Inferior parietal cortex (tissue), 1 donor: ENCODE measurements at regions not wholly inside any gene's neighbourhood (a gene's known extent, or its start where the extent isn't known, plus 50 kb on each side); places are given as distances from the start of the nearest gene placed in this dataset.

ENCODE experiments used
- DNase-seq: peaks from one replicate; pipeline ENCODE4 v3.0.0-alpha.2; 2016; ENCODE audit errors: extremely low spot score

GRCh38 chr2:150903055-150903454 lies 358.6 kb downstream of the RBM43 start:
- no peak for DNase-seq

GRCh38 chr2:150900913-150901312 lies 360.8 kb downstream of the RBM43 start:
- no peak for DNase-seq

- no peak for DNase-seq
Observed at GRCh38 chr2:150895968-150896367, 365.7 kb downstream of the RBM43 start.

- DNase-seq, result no peak
Observed at GRCh38 chr2:150889141-150889540, 372.5 kb downstream of the RBM43 start.

GRCh38 chr2:150888337-150888736 lies 373.3 kb downstream of the RBM43 start:
- no peak for DNase-seq

GRCh38 chr2:150887926-150888325 lies 373.7 kb downstream of the RBM43 start:
- DNase-seq, result no peak

- DNase-seq, result no peak
Observed at GRCh38 chr2:150885774-150886386, 375.8 kb downstream of the RBM43 start.

- DNase-seq, result no peak
Observed at GRCh38 chr2:150885236-150885635, 376.4 kb downstream of the RBM43 start.

- no peak for DNase-seq
Observed at GRCh38 chr2:150883613-150883895, 378.1 kb downstream of the RBM43 start.

- DNase-seq, result no peak
Observed at GRCh38 chr2:150882751-150883612, 378.7 kb downstream of the RBM43 start.

- no peak for DNase-seq
Observed at GRCh38 chr2:150880986-150881385, 380.7 kb downstream of the RBM43 start.

- no peak for DNase-seq
Observed at GRCh38 chr2:150878356-150878755, 383.3 kb downstream of the RBM43 start.

GRCh38 chr2:150876251-150876950 lies 385.3 kb downstream of the RBM43 start:
- no peak for DNase-seq

GRCh38 chr2:150873396-150873772 lies 385.9 kb upstream of the RND3 start:
- no peak for DNase-seq

GRCh38 chr2:150872756-150873395 lies 385.4 kb upstream of the RND3 start:
- DNase-seq, result no peak

GRCh38 chr2:150866431-150866830 lies 379.0 kb upstream of the RND3 start:
- no peak for DNase-seq

- no peak for DNase-seq
Observed at GRCh38 chr2:150863691-150864090, 376.2 kb upstream of the RND3 start.

- DNase-seq, result no peak
Observed at GRCh38 chr2:150860301-150860700, 372.8 kb upstream of the RND3 start.

- DNase-seq, result no peak
Observed at GRCh38 chr2:150859877-150860276, 372.4 kb upstream of the RND3 start.

GRCh38 chr2:150859162-150859561 lies 371.7 kb upstream of the RND3 start:
- DNase-seq, result no peak

- no peak for DNase-seq
Observed at GRCh38 chr2:150858382-150858781, 370.9 kb upstream of the RND3 start.

GRCh38 chr2:150856596-150857281 lies 369.3 kb upstream of the RND3 start:
- no peak for DNase-seq
